HG03342 (cell line): ENCODE measurements at regions not wholly inside any gene's neighbourhood (a gene's known extent, or its start where the extent isn't known, plus 50 kb on each side); places are given as distances from the start of the nearest gene placed in this dataset.

ENCODE experiments used
- ATAC-seq: cut with Tn5 transposase; IDR thresholded peaks from one replicate; pipeline ENCODE4 v1.9.1; 2021; ENCODE audit warnings: mild to moderate bottlenecking, moderate library complexity; ENCODE audit not compliant: unreplicated experiment

GRCh38 chr1:162970021-162970420 lies 99.1 kb upstream of the RGS4 start:
- no peak for ATAC-seq

- no peak for ATAC-seq
Observed at GRCh38 chr1:162966613-162967012, 102.5 kb upstream of the RGS4 start.

- no peak for ATAC-seq
Observed at GRCh38 chr1:162964901-162965300, 103.9 kb upstream of the CCDC190 start.

GRCh38 chr1:162956922-162957321 lies 95.9 kb upstream of the CCDC190 start:
- ATAC-seq, result no peak

GRCh38 chr1:162954824-162955223 lies 93.8 kb upstream of the CCDC190 start:
- ATAC-seq, result no peak

GRCh38 chr1:162952956-162953355 lies 92.0 kb upstream of the CCDC190 start:
- no peak for ATAC-seq

GRCh38 chr1:162951553-162952315 lies 90.8 kb upstream of the CCDC190 start:
- peak; percentile 92 for ATAC-seq

GRCh38 chr1:162950187-162950586 lies 89.2 kb upstream of the CCDC190 start:
- ATAC-seq, result no peak

- no peak for ATAC-seq
Observed at GRCh38 chr1:162946701-162947100, 85.7 kb upstream of the CCDC190 start.

- ATAC-seq, result no peak
Observed at GRCh38 chr1:162944974-162945674, 84.1 kb upstream of the CCDC190 start.

- no peak for ATAC-seq
Observed at GRCh38 chr1:162943622-162944021, 82.6 kb upstream of the CCDC190 start.

- ATAC-seq, result no peak
Observed at GRCh38 chr1:162942916-162943559, 82.1 kb upstream of the CCDC190 start.

GRCh38 chr1:162941024-162941423 lies 80.0 kb upstream of the CCDC190 start:
- ATAC-seq, result no peak

GRCh38 chr1:162939035-162939434 lies 78.1 kb upstream of the CCDC190 start:
- no peak for ATAC-seq

- ATAC-seq, result no peak
Observed at GRCh38 chr1:162937716-162938395, 76.9 kb upstream of the CCDC190 start.

- no peak for ATAC-seq
Observed at GRCh38 chr1:162930976-162931560, 70.1 kb upstream of the CCDC190 start.

GRCh38 chr1:162930532-162930931 lies 69.6 kb upstream of the CCDC190 start:
- ATAC-seq, result no peak

- ATAC-seq, result no peak
Observed at GRCh38 chr1:162929177-162929576, 68.2 kb upstream of the CCDC190 start.

- no peak for ATAC-seq
Observed at GRCh38 chr1:162928141-162928540, 67.2 kb upstream of the CCDC190 start.

GRCh38 chr1:162927421-162927820 lies 66.4 kb upstream of the CCDC190 start:
- no peak for ATAC-seq

- ATAC-seq, result no peak
Observed at GRCh38 chr1:162926906-162927305, 65.9 kb upstream of the CCDC190 start.
